Lower leg skin (tissue), 3 donors: ENCODE measurements at regions not wholly inside any gene's neighbourhood (a gene's known extent, or its start where the extent isn't known, plus 50 kb on each side); places are given as distances from the start of the nearest gene placed in this dataset.

Experiments used
- CTCF ChIP-seq, 3 donors: fragments of 450-650 bp; IDR thresholded peaks; one replicate each; pipeline ENCODE4 v1.5.1; 2016; ENCODE audit warnings: antibody characterized with exemption in 3 of 3, mild to moderate bottlenecking in 3 of 3, moderate library complexity in 2 of 3
- POLR2A ChIP-seq, 2 donors: fragments of 450-650 bp; IDR thresholded peaks; one replicate each; pipeline ENCODE4 v1.6.1; 2016 to 2017; ENCODE audit warnings: antibody characterized with exemption in 2 of 2, mild to moderate bottlenecking in 1 of 2, moderate library complexity in 1 of 2

- TF ChIP-seq POLR2A (IDR thresholded peaks at IDR 0.05), result no peak
- no peak for TF ChIP-seq CTCF (IDR thresholded peaks at IDR 0.05)
These were observed 100.8 kb upstream of the TLE1 start for GRCh38 chr9:81790166-81790565.
